Liver (tissue), 6 donors: ENCODE measurements at regions not wholly inside any gene's neighbourhood (a gene's known extent, or its start where the extent isn't known, plus 50 kb on each side); places are given as distances from the start of the nearest gene placed in this dataset.
"Not testable (repeated sequence)": the region's sequence is repeated elsewhere in the genome, so short reads cannot be mapped to it uniquely, and the experiment has no call there.

Experiments
- DNase-seq: peaks from one replicate; pipeline ENCODE4 v3.0.0-alpha.2; 2017; ENCODE audit warnings: low spot score
- H3K27ac ChIP-seq, 2 donors: one replicate each; pipeline ENCODE4 v1.7.0; 2013; ENCODE audit warnings: inconsistent platforms in 2 of 2, low read length in 2 of 2, control low read depth in 1 of 2, low read depth in 1 of 2, mild to moderate bottlenecking in 1 of 2
- H3K27me3 ChIP-seq, 4 donors: one replicate each; pipeline versions ENCODE4 v1.6.1 to v1.7.0; 2013; ENCODE audit warnings: low read length in 3 of 4, inconsistent platforms in 1 of 4, mild to moderate bottlenecking in 1 of 4, moderate library complexity in 1 of 4; ENCODE audit not compliant: control insufficient read depth in 4 of 4, insufficient read depth in 4 of 4
- H3K36me3 ChIP-seq, 4 donors: one replicate each; pipeline versions ENCODE4 v1.6.1 to v1.7.0; 2013; ENCODE audit warnings: low read length in 3 of 4, mild to moderate bottlenecking in 3 of 4, low read depth in 1 of 4, moderate library complexity in 1 of 4; ENCODE audit not compliant: control insufficient read depth in 4 of 4, insufficient read depth in 3 of 4
- H3K4me1 ChIP-seq, 4 donors: one replicate each; pipeline versions ENCODE4 v1.6.1 to v1.7.0; 2013; ENCODE audit warnings: low read length in 3 of 4, mild to moderate bottlenecking in 3 of 4, moderate library complexity in 1 of 4; ENCODE audit not compliant: control insufficient read depth in 4 of 4, insufficient read depth in 4 of 4
- H3K4me3 ChIP-seq, 3 donors: one replicate each; pipeline versions ENCODE4 v1.6.1 to v1.7.0; 2013; ENCODE audit warnings: low read length in 3 of 3, control low read depth in 1 of 3, low read depth in 1 of 3, mild to moderate bottlenecking in 1 of 3
- H3K9ac ChIP-seq, 2 donors: one replicate each; pipeline ENCODE4 v1.7.0; 2013; ENCODE audit warnings: low read length in 2 of 2, mild to moderate bottlenecking in 2 of 2, moderate library complexity in 2 of 2, control low read depth in 1 of 2, low read depth in 1 of 2
- H3K9me3 ChIP-seq, 4 donors: one replicate each; pipeline versions ENCODE4 v1.6.1 to v1.7.0; 2013; ENCODE audit warnings: low read length in 3 of 4; ENCODE audit not compliant: control insufficient read depth in 4 of 4
- WGBS: extraction: QIAGEN DNeasy Blood & Tissue Kit; methylation state at CpG from one replicate; pipeline ENCODE4 v1.1.7; 2013; 5-methylcytosine and 5-hydroxymethylcytosine counted together
- donor health status: healthy.
- donor health status: healthy.
- donor health status: healthy.

DNA sequence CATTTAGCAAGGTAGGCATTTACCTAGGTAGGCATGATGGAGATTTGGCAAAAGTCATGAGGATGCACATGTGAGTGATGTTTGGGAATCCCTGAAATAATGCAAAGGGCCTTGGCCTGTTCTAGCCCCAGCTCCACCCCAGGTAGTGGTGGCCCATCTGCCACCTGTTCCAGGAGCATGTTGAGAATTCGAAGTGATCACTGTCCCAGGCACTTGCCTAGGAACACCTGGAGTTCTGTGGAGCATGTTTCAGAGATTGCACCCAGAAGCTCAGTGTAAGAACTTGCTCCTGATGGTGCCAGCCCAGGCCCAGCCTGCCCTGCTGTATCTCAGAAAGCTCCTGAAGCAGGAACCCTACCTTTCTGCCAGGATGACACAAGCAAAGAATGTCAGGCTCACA is 211.6 kb upstream of the ZNF469 start:
- WGBS: 65% methylated on average over 1 of the region's 1 CpG
- H3K36me3 ChIP-seq, DNase-seq, H3K4me3 ChIP-seq, H3K9me3 ChIP-seq, H3K4me1 ChIP-seq, H3K27ac ChIP-seq, H3K9ac ChIP-seq, H3K27me3 ChIP-seq: not testable (repeated sequence)

DNA sequence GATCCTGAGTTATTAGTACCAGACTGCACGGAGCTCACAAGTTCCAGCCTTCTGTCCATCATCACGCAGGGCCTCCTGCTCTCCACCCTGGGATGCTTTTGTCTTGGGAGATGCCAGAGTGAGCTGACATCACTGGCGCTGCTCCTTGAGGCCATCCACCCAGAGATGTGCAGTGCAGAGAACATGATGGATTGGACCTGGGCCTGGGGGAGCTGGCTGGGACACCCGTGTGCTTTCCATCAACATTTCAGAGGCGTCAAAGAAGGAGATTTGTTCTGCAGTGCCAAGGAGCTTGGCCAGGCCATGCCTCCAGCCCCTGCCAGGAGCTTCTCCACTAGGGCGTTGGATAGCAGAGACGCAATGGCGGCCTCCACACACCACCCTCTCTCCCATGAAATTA is 206.6 kb upstream of the ZNF469 start:
- 88% methylated on average over 3 of the region's 8 CpGs for WGBS
- not testable (repeated sequence) for H3K36me3 ChIP-seq, H3K9ac ChIP-seq, H3K4me1 ChIP-seq, H3K4me3 ChIP-seq, H3K9me3 ChIP-seq, H3K27ac ChIP-seq, H3K27me3 ChIP-seq, DNase-seq

DNA sequence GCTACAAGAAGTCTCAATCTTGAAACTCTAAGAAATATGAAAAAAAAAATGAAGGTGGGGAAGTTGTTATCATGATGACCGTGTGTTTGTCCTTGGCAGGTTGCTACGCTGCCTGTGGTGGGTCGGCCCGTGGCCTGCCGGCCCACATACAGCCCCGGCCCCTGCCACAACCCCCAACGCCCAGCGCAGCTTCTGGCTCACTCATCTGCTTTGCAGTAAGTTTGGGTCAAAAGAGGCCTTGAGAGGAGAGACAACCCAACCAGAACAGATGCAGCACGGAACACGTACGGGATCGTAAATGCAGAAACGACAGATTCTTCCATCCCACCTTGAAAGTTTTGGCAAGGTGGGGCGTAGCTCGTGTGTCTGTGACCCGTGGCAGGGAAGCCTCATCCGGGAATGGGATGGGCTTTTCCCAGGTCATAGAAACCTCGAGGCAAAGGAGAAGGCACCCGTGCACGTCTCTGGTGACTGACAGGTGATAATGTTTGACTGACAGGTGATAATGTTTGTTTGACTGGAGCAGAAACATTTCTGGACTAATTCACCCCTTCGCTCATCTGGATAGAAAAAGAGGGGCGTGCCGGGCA is 206.1 kb upstream of the ZNF469 start:
- not testable (repeated sequence) for H3K4me3 ChIP-seq, H3K27ac ChIP-seq, H3K9ac ChIP-seq, H3K9me3 ChIP-seq, H3K4me1 ChIP-seq, H3K36me3 ChIP-seq, DNase-seq, H3K27me3 ChIP-seq
- WGBS: 77% methylated on average over 23 of the region's 23 CpGs

DNA sequence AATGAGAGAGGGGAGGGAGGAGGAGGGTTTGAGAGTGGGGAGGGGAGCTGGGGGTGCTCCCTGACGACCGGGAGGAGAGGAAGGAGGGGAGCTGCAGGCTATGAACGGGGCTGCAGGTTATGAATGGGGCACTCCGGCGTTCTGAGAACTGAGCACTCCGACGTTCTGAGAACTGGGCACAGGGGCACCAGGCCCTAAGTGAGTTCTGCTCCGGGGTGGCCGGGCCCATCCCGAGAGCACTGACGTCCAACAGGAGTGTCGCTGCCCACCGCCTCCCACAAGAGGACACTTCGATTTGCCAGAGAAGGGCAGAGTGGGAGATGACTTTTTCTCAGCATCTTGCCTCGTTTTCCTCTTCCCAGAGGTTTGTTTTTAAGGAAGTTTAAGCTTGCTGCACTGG is 204.5 kb upstream of the ZNF469 start:
- H3K4me1 ChIP-seq, H3K27me3 ChIP-seq, H3K4me3 ChIP-seq, H3K36me3 ChIP-seq, H3K27ac ChIP-seq, H3K9me3 ChIP-seq, DNase-seq, H3K9ac ChIP-seq: not testable (repeated sequence)
- WGBS: 83% methylated on average over 15 of the region's 15 CpGs

DNA sequence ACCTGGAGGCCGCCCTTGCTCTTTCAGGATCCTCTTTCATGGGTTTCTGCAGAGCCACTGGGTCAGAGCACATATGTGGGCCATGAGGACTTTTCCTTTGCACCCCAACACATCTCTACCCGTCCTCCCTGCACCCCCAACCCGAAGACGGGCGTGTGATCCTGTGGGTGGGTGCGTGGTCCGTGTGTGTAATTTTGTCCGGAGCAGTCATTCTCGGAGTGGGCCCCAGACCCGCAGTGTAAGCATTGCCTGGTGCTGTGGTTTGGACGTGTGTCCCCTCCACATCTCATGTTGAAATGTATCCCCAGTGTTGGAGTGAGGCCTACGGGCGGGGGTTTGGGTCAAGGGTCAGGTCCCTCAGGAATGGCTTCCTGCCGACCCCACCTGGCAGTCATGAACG is 203.9 kb upstream of the ZNF469 start:
- 74% methylated on average over 15 of the region's 15 CpGs for WGBS
- H3K4me1 ChIP-seq, H3K36me3 ChIP-seq, H3K4me3 ChIP-seq, H3K27me3 ChIP-seq, H3K9me3 ChIP-seq, H3K9ac ChIP-seq, H3K27ac ChIP-seq, DNase-seq: not testable (repeated sequence)

DNA sequence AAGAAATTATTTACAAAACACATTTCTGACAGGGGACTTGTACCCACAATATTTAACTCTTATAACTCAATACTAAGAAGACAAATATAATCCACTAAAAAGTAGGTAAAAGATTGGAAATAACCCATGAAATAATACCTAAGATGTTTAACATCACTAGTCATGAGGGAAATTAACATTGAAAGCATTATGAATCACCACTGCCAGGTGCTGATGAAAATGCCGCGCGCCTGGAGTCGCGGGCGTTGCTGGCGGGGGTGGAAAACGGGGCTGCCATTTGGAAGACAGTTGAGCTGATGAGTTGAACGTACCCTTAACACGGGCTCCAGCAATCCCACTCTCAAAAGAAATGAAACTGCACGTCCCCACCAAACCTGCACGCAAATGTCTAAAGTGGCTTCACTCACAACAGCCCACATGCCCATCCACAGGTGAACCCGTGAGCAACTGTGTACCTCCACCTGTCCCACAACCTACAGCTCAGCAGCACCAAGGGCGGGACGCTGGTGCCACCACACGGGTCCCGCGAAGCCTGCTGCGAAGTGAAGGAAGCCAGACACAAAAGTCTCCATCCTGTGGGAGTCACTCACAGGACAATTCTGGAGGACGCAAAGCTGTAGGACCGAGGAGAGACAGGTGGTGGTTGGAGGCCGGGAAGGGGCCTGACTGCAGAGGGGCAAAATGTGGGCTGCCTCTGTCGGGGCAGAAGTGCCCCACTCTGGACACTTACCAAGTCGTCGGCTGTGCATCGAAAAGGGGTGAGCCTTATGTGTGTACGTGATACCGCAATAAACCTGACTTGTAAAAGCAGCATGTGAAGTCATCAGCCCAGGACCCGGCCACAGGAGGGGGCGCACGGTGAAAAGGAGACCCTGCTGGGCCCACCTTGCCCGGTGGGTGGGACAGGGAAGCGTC is 199.5 kb upstream of the ZNF469 start:
- not testable (repeated sequence) for H3K4me1 ChIP-seq, H3K9me3 ChIP-seq, H3K27me3 ChIP-seq, H3K36me3 ChIP-seq, H3K27ac ChIP-seq, DNase-seq, H3K9ac ChIP-seq, H3K4me3 ChIP-seq
- 82% methylated on average over 33 of the region's 33 CpGs for WGBS

DNA sequence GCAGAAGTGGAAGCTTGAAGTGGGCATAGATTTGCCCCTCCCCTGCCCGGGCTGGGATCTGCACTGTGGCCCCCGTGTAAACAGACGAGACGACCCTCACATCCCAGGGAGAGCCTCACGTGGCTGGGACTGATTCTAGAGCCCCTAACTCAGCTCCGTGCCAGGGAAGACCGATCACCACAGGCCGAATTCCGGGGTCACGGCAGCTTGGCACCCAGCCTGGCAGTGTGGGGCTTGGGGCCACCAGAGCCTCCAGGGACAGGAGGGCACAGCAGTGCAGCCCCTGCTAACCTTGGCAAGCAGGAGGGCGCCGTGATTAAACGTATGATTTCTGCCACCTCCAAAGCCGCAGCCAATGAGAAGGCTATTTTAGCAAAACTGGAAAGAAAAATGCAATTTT is 198.7 kb upstream of the ZNF469 start:
- WGBS: 85% methylated on average over 12 of the region's 14 CpGs
- H3K9ac ChIP-seq, H3K4me3 ChIP-seq, H3K4me1 ChIP-seq, H3K27me3 ChIP-seq, H3K36me3 ChIP-seq, H3K9me3 ChIP-seq, H3K27ac ChIP-seq, DNase-seq: not testable (repeated sequence)

DNA sequence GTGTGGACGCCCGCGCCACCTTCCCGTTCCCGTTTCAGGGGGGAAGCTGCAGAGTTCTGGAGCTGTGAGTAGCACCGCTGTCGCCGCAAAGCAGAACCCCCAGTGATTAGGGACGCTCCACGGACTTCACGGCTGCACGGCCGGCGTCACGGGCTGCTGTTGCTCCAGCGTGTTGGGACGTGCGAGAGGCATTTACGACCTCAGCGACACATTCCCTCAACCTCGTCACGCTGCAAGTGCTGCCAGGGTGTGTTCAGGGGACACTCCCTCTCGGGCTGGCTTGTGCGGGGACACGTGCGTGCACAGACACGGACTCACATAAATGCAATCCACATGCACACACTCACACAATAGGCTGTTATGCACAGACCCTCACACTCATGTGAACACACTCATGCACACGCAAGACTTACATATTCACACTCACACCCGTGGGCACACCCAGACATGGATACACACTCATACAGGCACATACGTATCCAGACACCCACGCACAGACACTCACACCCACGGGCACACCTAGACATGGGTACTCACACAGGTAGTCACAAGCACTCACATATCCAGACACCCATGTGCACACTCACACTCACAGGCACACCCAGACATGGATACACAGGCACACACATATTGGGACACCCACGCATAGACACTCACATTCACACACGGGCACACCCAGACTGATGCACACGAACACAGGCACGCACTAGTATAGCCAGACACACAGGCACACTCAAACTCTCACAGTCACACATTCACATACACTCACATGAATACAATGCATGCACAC is 198.0 kb upstream of the ZNF469 start:
- not testable (repeated sequence) for DNase-seq, H3K27ac ChIP-seq, H3K9ac ChIP-seq, H3K36me3 ChIP-seq, H3K27me3 ChIP-seq, H3K9me3 ChIP-seq, H3K4me3 ChIP-seq, H3K4me1 ChIP-seq
- WGBS: 94% methylated on average over 36 of the region's 36 CpGs
